Caco-2 (cell line): ENCODE measurements at regions not wholly inside any gene's neighbourhood (a gene's known extent, or its start where the extent isn't known, plus 50 kb on each side); places are given as distances from the start of the nearest gene placed in this dataset.

ENCODE experiments used
- BruUV-seq: library from RNA; stranded (reverse); fragments of 400-500 nt; replicated peaks from 2 replicates; lab custom pipeline; 2021; lab: Mats Ljungman, UMichigan
- CTCF ChIA-PET: fragments of 300-600 bp; sonication (Branson Sonifier 250); formaldehyde crosslinking; loops from one replicate; lab custom pipeline; 2022; ENCODE audit warnings: antibody characterized with exemption; lab: Charles Lee
- POLR2A ChIA-PET: fragments of 300-600 bp; sonication (Branson Sonifier 250); formaldehyde crosslinking; loops from one replicate; lab custom pipeline; 2022; ENCODE audit warnings: antibody characterized with exemption; lab: Charles Lee
- DNase-seq, 2 experiments: peaks; one replicate each; pipeline versions ENCODE4 v3.0.0 to v3.0.0-alpha.2; 2020 to 2022
- H3K27me3 ChIP-seq: replicated peaks from 2 replicates; pipeline ENCODE4 v1.6.0; 2011; ENCODE audit warnings: low read length; ENCODE audit not compliant: control insufficient read depth, insufficient read depth
- H3K36me3 ChIP-seq: 2 replicates; pipeline ENCODE4 v1.5.1; 2011; ENCODE audit warnings: low read length; ENCODE audit not compliant: control insufficient read depth, insufficient read depth
- H3K4me1 ChIP-seq: fragments of 250-450 bp; sonication (Bioruptor Pico); 2 replicates; pipeline ENCODE4 v1.5.1; 2020; ENCODE audit warnings: mild to moderate bottlenecking
- H3K4me3 ChIP-seq: 2 replicates; pipeline ENCODE4 v1.5.1; 2011; ENCODE audit warnings: low read depth, mild to moderate bottlenecking, control low read depth, low read length
- H3K9me3 ChIP-seq: fragments of 250-450 bp; sonication (Bioruptor Pico); 2 replicates; pipeline ENCODE4 v1.5.1; 2020; ENCODE audit warnings: mild to moderate bottlenecking, moderate library complexity
- H3K27ac Mint-ChIP-seq: one replicate; pipeline ENCODE4 v1.8.0; 2022; ENCODE audit warnings: mixed read lengths; ENCODE audit not compliant: unreplicated experiment
- H3K27me3 Mint-ChIP-seq: one replicate; pipeline ENCODE4 v1.8.0; 2022; ENCODE audit warnings: mixed read lengths; ENCODE audit not compliant: insufficient read depth, unreplicated experiment
- H3K36me3 Mint-ChIP-seq: one replicate; pipeline ENCODE4 v1.8.0; 2022; ENCODE audit warnings: mild to moderate bottlenecking, mixed read lengths; ENCODE audit not compliant: insufficient read depth, unreplicated experiment
- H3K4me1 Mint-ChIP-seq: one replicate; pipeline ENCODE4 v1.8.0; 2022; ENCODE audit warnings: low read depth, mixed read lengths; ENCODE audit not compliant: unreplicated experiment
- H3K4me3 Mint-ChIP-seq: one replicate; pipeline ENCODE4 v1.8.0; 2022; ENCODE audit warnings: mild to moderate bottlenecking, moderate library complexity, mixed read lengths; ENCODE audit not compliant: unreplicated experiment
- H3K9me3 Mint-ChIP-seq: one replicate; pipeline ENCODE4 v1.8.0; 2022; ENCODE audit warnings: mixed read lengths; ENCODE audit not compliant: unreplicated experiment
- CTCF ChIP-seq, 2 experiments: fragments of 200-600 bp in 1 of 2; IDR thresholded peaks; 1 replicate in 1 of 2; 2 replicates in 1 of 2; pipeline versions ENCODE4 v1.5.1 to v1.8.0; 2011 to 2022; ENCODE audit warnings: antibody characterized with exemption in 1 of 2, control low read depth in 1 of 2, inconsistent platforms in 1 of 2, low read depth in 1 of 2, low read length in 1 of 2, mild to moderate bottlenecking in 1 of 2, moderate library complexity in 1 of 2; ENCODE audit not compliant: insufficient read depth in 1 of 2, severe bottlenecking in 1 of 2, unreplicated experiment in 1 of 2
- intact Hi-C: fragments of 100-400 bp; cut with micrococcal nuclease; formaldehyde crosslinking; loops from one replicate; pipeline ENCODE4 v1.10.0; 2022; ENCODE audit not compliant: unreplicated experiment

DNA sequence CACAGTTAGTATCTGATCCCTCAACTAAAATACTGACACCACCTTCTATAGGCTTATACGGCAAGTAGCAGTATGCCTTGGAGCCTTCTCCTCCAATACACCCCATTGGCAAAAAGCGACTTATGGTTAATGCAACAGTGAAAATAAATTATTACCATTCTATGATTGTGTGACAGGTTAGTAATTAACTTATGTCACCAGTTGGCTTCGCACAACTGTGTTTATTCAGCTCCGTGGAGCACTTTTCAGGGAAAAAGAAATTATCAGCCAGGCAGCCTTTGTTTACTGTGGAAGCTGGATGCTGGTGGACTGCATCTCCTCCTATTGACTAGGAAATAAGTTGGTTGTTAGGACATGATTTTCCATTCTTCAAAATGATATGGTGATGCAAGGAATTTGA lies 833.8 kb upstream of the RBFOX1 start:
- Mint-ChIP-seq H3K27me3 (no peaks in the 10 kb centered on the region), H3K4me3 (no peak overlapping the region), H3K9me3 (no peaks in the 10 kb centered on the region), H3K36me3 (no peaks in the 10 kb centered on the region), H3K27ac (no peak overlapping the region), H3K4me1 (no peaks in the 10 kb centered on the region)
- no peaks in the 10 kb centered on the region for H3K27me3 ChIP-seq
- no peak for TF ChIP-seq CTCF (IDR thresholded peaks at IDR 0.05; ENCODE audit: insufficient read depth in 1 of 2, low read depth in 1 of 2, low read length in 1 of 2, severe bottlenecking in 1 of 2, unreplicated experiment in 1 of 2)
- no TSS peak for BruUV-seq
- POLR2A ChIA-PET = no interaction called here
- CTCF ChIA-PET = no interaction called here
- H3K36me3 ChIP-seq = no peaks in the 10 kb centered on the region
- no peaks in the 10 kb centered on the region for H3K9me3 ChIP-seq
- intact Hi-C loops = no loop called here
- no peaks in the 10 kb centered on the region for H3K4me1 ChIP-seq
- DNase-seq = no peak
- no peak overlapping the region for H3K4me3 ChIP-seq

DNA sequence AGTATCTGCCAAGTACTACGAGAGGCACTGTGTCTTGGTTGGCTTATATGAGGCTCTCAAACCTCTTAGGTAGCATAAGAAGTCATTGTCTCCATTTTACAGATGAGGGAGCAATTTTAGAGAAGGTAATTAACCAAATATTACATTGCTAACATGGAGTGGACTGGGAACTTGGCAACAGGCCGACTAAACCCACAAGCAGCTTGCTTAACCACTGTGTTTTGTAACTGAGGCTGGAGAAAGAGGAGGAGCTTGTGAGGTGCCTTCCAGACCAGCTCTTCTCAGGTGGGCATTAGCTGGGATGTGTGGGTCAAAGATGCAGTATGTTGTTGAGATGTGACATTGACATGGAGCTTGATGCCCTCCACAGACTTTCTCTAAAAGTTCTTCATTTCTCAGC lies 835.6 kb upstream of the RBFOX1 start:
- POLR2A ChIA-PET = no interaction called here
- no TSS peak for BruUV-seq
- Histone ChIP-seq H3K9me3 (no peaks in the 10 kb centered on the region), H3K4me1 (no peaks in the 10 kb centered on the region), H3K4me3 (no peak overlapping the region), H3K36me3 (no peaks in the 10 kb centered on the region), H3K27me3 (no peaks in the 10 kb centered on the region)
- no peak overlapping the region for H3K27ac Mint-ChIP-seq
- no peaks in the 10 kb centered on the region for H3K4me1 Mint-ChIP-seq
- no peak overlapping the region for H3K4me3 Mint-ChIP-seq
- CTCF ChIA-PET = no interaction called here
- DNase-seq = no peak
- no peaks in the 10 kb centered on the region for H3K36me3 Mint-ChIP-seq
- intact Hi-C loops = no loop called here
- no peaks in the 10 kb centered on the region for H3K27me3 Mint-ChIP-seq
- no peaks in the 10 kb centered on the region for H3K9me3 Mint-ChIP-seq
- TF ChIP-seq CTCF (IDR thresholded peaks at IDR 0.05; ENCODE audit: insufficient read depth in 1 of 2, low read depth in 1 of 2, low read length in 1 of 2, severe bottlenecking in 1 of 2, unreplicated experiment in 1 of 2) = no peak

GRCh38 chr16:6495486-6496210 lies 837.0 kb upstream of the RBFOX1 start:
- ChIA-PET POLR2A (no interaction called here), CTCF (no interaction called here)
- H3K4me1 Mint-ChIP-seq = no peaks in the 10 kb centered on the region
- no peaks in the 10 kb centered on the region for H3K36me3 Mint-ChIP-seq
- no peaks in the 10 kb centered on the region for H3K27me3 Mint-ChIP-seq
- H3K4me3 ChIP-seq = no peak overlapping the region
- H3K27me3 ChIP-seq = no peaks in the 10 kb centered on the region
- no peak overlapping the region for H3K27ac Mint-ChIP-seq
- no peaks in the 10 kb centered on the region for H3K4me1 ChIP-seq
- no TSS peak for BruUV-seq
- no peaks in the 10 kb centered on the region for H3K9me3 ChIP-seq
- no peaks in the 10 kb centered on the region for H3K9me3 Mint-ChIP-seq
- no peak for TF ChIP-seq CTCF (IDR thresholded peaks at IDR 0.05; ENCODE audit: insufficient read depth in 1 of 2, low read depth in 1 of 2, low read length in 1 of 2, severe bottlenecking in 1 of 2, unreplicated experiment in 1 of 2)
- no peaks in the 10 kb centered on the region for H3K36me3 ChIP-seq
- intact Hi-C loops = no loop called here
- no peak for DNase-seq
- H3K4me3 Mint-ChIP-seq = no peak overlapping the region
